ENCODE measurements at regions not wholly inside any gene's neighbourhood (a gene's known extent, or its start where the extent isn't known, plus 50 kb on each side); places are given as distances from the start of the nearest gene placed in this dataset.

DNA sequence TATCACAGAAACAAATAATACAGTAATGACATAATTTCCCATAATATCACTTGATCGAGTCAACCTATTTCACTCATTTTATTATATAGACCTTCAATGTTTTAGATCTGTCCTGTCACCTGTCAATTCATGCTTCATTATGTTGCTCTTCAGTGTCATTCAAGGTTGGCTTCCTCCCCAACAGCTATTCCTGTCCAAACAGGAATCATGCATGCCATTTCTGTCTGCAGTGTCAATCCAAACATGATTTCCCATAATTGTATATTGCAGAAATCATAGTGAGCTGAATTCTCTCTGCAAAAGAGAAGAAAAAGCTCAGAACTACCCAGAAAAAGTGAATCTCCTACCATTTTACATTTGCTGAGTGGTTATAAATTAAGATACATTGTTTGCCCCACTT lies 628.6 kb downstream of the NR4A2 start (continued):
- no peak for TF ChIP-seq RNF2 (IDR thresholded peaks at IDR 0.05; ENCODE audit: borderline replicate concordance, low read depth, low read length, missing control alignments, poor library complexity, severe bottlenecking)
- no peak for TF ChIP-seq POU5F1 (IDR thresholded peaks at IDR 0.05; ENCODE audit: low read depth, low read length)

Measured in H1 (cell line).